Glutamatergic neuron (in vitro differentiated cells): ENCODE measurements at regions not wholly inside any gene's neighbourhood (a gene's known extent, or its start where the extent isn't known, plus 50 kb on each side); places are given as distances from the start of the nearest gene placed in this dataset.

Experiments used
- DNase-seq: peaks from one replicate; pipeline ENCODE4 v3.0.0; 2022
- H3K27ac Mint-ChIP-seq: one replicate; pipeline ENCODE4 v1.8.0; 2020; ENCODE audit warnings: mild to moderate bottlenecking, mixed read lengths, inconsistent platforms; ENCODE audit not compliant: unreplicated experiment
- H3K27me3 Mint-ChIP-seq: one replicate; pipeline ENCODE4 v1.8.0; 2020; ENCODE audit warnings: mild to moderate bottlenecking, moderate library complexity, mixed read lengths, inconsistent platforms; ENCODE audit not compliant: unreplicated experiment
- H3K36me3 Mint-ChIP-seq: one replicate; pipeline ENCODE4 v1.8.0; 2020; ENCODE audit warnings: mild to moderate bottlenecking, mixed read lengths, inconsistent platforms; ENCODE audit not compliant: unreplicated experiment
- H3K4me1 Mint-ChIP-seq: one replicate; pipeline ENCODE4 v1.8.0; 2020; ENCODE audit warnings: mild to moderate bottlenecking, low read depth, mixed read lengths, inconsistent platforms; ENCODE audit not compliant: unreplicated experiment
- H3K4me3 Mint-ChIP-seq: one replicate; pipeline ENCODE4 v1.8.0; 2020; ENCODE audit warnings: mild to moderate bottlenecking, mixed read lengths, inconsistent platforms; ENCODE audit not compliant: unreplicated experiment
- H3K9me3 Mint-ChIP-seq: one replicate; pipeline ENCODE4 v1.8.0; 2020; ENCODE audit warnings: mild to moderate bottlenecking, moderate library complexity, mixed read lengths, inconsistent platforms; ENCODE audit not compliant: unreplicated experiment
- TF ChIP-seq, protein P1 (sequence below): fragments of 200-600 bp; sonication (generic); IDR thresholded peaks from one replicate; pipeline ENCODE4 v1.5.0; 2021; ENCODE audit not compliant: partially characterized antibody, unreplicated experiment

DNA sequence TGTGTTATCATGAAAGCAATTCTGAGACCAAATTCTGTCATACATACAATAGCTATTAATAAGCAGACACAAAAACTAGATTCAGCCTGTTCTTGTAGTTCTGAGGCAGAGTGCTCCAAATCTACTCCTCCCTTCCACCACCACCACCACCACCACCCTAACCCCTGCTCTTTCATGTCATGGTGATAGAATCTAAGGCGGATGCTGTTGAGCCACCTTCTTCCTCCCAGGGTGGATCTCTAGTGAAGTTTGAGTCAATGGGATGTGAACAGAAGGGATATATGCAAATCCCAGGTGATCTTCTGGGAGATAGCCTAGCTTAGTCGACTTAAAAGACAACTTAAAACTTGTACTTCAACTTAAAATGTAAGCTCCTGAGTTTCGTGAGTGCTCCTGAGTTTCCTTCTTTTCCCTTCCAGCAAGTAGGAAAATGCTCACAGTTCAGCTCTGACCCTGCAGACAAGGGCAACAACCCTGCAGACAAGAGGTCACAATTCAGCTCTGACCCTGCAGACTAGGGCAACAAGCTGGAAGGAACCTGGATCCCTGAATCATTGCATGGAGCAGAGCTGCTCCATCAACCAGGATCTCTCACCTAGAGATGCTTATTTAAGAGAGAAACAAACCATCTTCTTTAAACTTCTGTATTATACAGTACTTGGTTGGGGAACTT is 204.1 kb downstream of the TTC8 start:
- Mint-ChIP-seq H3K9me3 (peaks cover 5% of the 10 kb centered on the region), H3K4me3 (peak overlapping the region; percentile 32), H3K27ac (no peak overlapping the region), H3K36me3 (no peaks in the 10 kb centered on the region), H3K27me3 (peaks cover 5% of the 10 kb centered on the region), H3K4me1 (peaks cover 5% of the 10 kb centered on the region)
- no peak for DNase-seq
- TF ChIP-seq, protein P1, sequence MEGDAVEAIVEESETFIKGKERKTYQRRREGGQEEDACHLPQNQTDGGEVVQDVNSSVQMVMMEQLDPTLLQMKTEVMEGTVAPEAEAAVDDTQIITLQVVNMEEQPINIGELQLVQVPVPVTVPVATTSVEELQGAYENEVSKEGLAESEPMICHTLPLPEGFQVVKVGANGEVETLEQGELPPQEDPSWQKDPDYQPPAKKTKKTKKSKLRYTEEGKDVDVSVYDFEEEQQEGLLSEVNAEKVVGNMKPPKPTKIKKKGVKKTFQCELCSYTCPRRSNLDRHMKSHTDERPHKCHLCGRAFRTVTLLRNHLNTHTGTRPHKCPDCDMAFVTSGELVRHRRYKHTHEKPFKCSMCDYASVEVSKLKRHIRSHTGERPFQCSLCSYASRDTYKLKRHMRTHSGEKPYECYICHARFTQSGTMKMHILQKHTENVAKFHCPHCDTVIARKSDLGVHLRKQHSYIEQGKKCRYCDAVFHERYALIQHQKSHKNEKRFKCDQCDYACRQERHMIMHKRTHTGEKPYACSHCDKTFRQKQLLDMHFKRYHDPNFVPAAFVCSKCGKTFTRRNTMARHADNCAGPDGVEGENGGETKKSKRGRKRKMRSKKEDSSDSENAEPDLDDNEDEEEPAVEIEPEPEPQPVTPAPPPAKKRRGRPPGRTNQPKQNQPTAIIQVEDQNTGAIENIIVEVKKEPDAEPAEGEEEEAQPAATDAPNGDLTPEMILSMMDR, result no peak

DNA sequence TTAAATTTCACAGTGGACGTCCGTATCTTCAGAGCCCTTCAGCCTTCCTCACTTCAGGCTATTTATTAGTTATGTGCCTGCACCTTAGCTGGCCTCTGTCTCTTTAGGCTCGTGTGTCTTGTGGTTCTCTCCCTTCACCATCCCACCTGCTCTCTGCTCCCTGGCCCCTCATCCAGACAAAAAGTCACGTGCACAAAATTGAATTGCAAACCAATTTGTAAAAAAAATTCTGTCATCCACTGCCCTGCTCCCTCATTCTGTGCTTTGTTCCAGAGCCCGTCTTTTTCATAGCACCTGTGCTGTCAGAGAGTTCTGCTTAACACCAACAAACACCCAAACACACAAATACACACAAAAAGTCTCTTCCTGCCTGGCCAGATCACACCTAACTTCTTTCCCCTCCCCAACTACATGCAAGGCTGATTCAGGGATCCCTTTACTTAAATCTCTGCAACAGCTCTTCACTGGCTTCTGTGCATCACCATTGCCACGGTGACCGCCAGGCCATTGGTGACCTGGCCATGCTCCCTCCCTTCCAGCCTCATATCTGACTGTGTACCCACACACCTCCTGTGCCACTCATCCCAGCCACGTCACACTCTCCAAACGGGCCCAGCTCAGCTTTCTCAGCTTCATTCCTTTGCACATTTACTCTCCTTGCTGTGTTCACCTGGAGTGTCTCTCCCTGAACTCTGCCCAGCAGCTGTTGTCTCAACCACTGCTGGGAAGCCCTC is 205.7 kb downstream of the TTC8 start:
- no peak for DNase-seq
- no peaks in the 10 kb centered on the region for H3K4me1 Mint-ChIP-seq
- no peak overlapping the region for H3K27ac Mint-ChIP-seq
- no peak overlapping the region for H3K4me3 Mint-ChIP-seq
- peaks cover 5% of the 10 kb centered on the region for H3K27me3 Mint-ChIP-seq
- peaks cover 5% of the 10 kb centered on the region for H3K9me3 Mint-ChIP-seq
- no peaks in the 10 kb centered on the region for H3K36me3 Mint-ChIP-seq
- TF ChIP-seq, protein P1, result no peak

DNA sequence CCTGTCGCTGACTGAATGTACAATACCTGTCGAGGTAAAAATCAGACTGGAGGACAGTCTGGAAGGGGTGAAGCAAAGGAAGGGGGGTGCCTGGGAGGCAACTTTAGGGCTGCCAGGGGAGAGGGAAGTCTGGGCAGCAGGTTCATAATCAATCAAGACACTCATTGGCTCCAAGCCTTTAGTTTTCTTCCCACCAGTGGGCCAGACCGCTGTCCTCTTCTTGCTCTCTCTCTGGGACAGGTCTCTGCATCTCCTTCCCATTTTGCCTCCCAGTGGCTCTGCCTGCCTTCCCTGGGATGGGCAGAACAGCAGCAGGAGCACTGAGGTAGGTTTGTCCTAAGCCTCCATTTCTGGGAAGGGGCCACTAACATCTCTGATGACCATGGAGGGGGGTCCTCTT is 206.5 kb downstream of the TTC8 start:
- Mint-ChIP-seq H3K9me3 (peaks cover 5% of the 10 kb centered on the region), H3K36me3 (no peaks in the 10 kb centered on the region), H3K4me1 (no peaks in the 10 kb centered on the region), H3K27me3 (peaks cover 8% of the 10 kb centered on the region), H3K27ac (no peak overlapping the region), H3K4me3 (no peak overlapping the region)
- TF ChIP-seq, protein P1, result no peak
- no peak for DNase-seq

DNA sequence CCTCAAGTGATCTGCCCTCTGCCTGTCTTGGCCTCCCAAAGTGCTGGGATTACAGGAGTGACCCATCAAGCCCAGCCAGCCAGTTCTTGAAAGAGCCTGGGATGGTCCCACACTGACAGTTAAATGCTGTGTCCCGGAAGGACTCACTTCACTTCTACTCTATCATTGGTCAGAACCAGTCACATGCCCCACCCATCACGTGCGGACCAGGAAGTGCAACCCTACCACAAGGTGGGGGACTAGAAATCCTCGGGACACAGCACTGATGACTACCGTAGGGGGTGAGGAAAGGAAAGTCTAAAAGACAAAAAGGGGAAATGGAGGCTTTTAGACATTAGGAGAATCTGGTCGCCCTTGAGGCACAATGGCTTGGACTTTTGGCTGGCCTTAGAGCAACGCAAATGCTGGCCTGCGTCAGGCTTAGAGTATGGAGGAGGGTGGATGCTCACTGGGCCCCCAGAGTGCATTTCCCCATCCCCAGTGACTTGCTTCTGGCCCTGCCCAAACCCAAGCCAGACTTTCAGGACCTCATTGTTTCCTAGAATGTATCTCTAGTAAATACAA is 207.7 kb downstream of the TTC8 start:
- Mint-ChIP-seq H3K27me3 (peaks cover 8% of the 10 kb centered on the region), H3K4me3 (no peak overlapping the region), H3K9me3 (peaks cover 5% of the 10 kb centered on the region), H3K4me1 (no peaks in the 10 kb centered on the region), H3K27ac (no peak overlapping the region), H3K36me3 (no peaks in the 10 kb centered on the region)
- DNase-seq, result no peak
- TF ChIP-seq, protein P1, result no peak

DNA sequence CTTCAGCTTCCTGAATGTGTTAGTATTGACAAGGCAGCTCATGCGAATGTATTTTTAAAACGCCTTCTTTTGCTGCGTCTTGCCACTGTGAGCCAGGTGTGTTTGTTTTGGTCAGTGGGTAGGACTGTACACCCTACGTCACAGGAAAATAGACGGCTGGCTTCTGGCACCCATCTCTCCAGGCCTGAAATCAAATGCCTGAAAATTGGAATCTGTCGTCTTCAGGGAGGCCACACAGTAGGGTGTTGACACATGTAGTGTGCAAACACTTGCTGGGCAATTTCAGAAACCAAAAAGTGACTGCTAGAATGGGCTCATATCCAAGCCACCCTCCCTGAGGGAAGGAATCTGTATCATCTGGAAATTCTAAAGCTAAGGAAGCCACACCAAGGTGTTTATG is 209.3 kb downstream of the TTC8 start:
- no peak for DNase-seq
- Mint-ChIP-seq H3K27me3 (peaks cover 3% of the 10 kb centered on the region), H3K4me3 (no peak overlapping the region), H3K4me1 (no peaks in the 10 kb centered on the region), H3K9me3 (no peaks in the 10 kb centered on the region), H3K36me3 (no peaks in the 10 kb centered on the region), H3K27ac (no peak overlapping the region)
- TF ChIP-seq, protein P1, result no peak
